Esophagus muscularis mucosa (tissue), 4 donors: ENCODE measurements at regions not wholly inside any gene's neighbourhood (a gene's known extent, or its start where the extent isn't known, plus 50 kb on each side); places are given as distances from the start of the nearest gene placed in this dataset.

Experiments
- EP300 ChIP-seq: sonication (generic); formaldehyde crosslinking; IDR thresholded peaks from one replicate; pipeline ENCODE4 v1.6.1; 2017; ENCODE audit warnings: antibody characterized with exemption
- POLR2A ChIP-seq: fragments of 450-650 bp; IDR thresholded peaks from one replicate; pipeline ENCODE4 v1.6.1; 2017; ENCODE audit warnings: antibody characterized with exemption, moderate library complexity, mild to moderate bottlenecking, low read depth
- TF ChIP-seq, protein P1 (sequence below), 3 experiments: fragments of 200-600 bp in 2 of 3; fragments of 450-650 bp in 1 of 3; sonication (generic) in 2 of 3; IDR thresholded peaks; one replicate each; pipeline ENCODE4 v1.5.1; 2017 to 2019; ENCODE audit warnings: antibody characterized with exemption in 3 of 3, mild to moderate bottlenecking in 2 of 3, moderate library complexity in 1 of 3

- TF ChIP-seq, protein P1, sequence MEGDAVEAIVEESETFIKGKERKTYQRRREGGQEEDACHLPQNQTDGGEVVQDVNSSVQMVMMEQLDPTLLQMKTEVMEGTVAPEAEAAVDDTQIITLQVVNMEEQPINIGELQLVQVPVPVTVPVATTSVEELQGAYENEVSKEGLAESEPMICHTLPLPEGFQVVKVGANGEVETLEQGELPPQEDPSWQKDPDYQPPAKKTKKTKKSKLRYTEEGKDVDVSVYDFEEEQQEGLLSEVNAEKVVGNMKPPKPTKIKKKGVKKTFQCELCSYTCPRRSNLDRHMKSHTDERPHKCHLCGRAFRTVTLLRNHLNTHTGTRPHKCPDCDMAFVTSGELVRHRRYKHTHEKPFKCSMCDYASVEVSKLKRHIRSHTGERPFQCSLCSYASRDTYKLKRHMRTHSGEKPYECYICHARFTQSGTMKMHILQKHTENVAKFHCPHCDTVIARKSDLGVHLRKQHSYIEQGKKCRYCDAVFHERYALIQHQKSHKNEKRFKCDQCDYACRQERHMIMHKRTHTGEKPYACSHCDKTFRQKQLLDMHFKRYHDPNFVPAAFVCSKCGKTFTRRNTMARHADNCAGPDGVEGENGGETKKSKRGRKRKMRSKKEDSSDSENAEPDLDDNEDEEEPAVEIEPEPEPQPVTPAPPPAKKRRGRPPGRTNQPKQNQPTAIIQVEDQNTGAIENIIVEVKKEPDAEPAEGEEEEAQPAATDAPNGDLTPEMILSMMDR (IDR thresholded peaks at IDR 0.05), result no peak
- TF ChIP-seq POLR2A, result no peak
- no peak for TF ChIP-seq EP300
Observed at GRCh38 chr4:93982255-93982654, 153.7 kb downstream of the ATOH1 start.
